OCI-LY7 (cell line): ENCODE measurements at regions not wholly inside any gene's neighbourhood (a gene's known extent, or its start where the extent isn't known, plus 50 kb on each side); places are given as distances from the start of the nearest gene placed in this dataset.

Source experiments
- BruUV-seq: library from RNA; stranded (reverse); fragments of 400-500 nt; replicated peaks from 2 replicates; lab custom pipeline; 2021; lab: Mats Ljungman, UMichigan
- CTCF ChIA-PET: fragments of 300-600 bp; sonication (Branson Sonifier 250); formaldehyde crosslinking; loops from one replicate; lab custom pipeline; 2022; ENCODE audit warnings: antibody characterized with exemption; ENCODE audit not compliant: unreplicated experiment; lab: Charles Lee
- POLR2A ChIA-PET: fragments of 300-600 bp; sonication (Branson Sonifier 250); formaldehyde crosslinking; loops from one replicate; lab custom pipeline; 2022; ENCODE audit warnings: antibody characterized with exemption; lab: Charles Lee
- DNase-seq: peaks from one replicate; pipeline ENCODE4 v3.0.0-alpha.2; 2015; ENCODE audit warnings: low spot score
- H2AFZ ChIP-seq: fragments of 200-600 bp; sonication (generic), shearing (Covaris generic); 2 replicates; pipeline ENCODE4 v1.6.1; 2014; ENCODE audit warnings: mild to moderate bottlenecking, antibody characterized with exemption, low read length, moderate library complexity
- H3K27ac ChIP-seq: fragments of 200-600 bp; sonication (generic); 2 replicates; pipeline ENCODE4 v1.5.1; 2014; ENCODE audit warnings: mixed run types, low read depth, mild to moderate bottlenecking, moderate library complexity, low read length, inconsistent platforms; ENCODE audit not compliant: poor library complexity, severe bottlenecking
- H3K36me3 ChIP-seq: fragments of 200-600 bp; sonication (generic); 2 replicates; pipeline ENCODE4 v1.6.1; 2014; ENCODE audit warnings: mild to moderate bottlenecking, antibody characterized with exemption, low read length, moderate library complexity, mixed read lengths; ENCODE audit not compliant: insufficient read depth
- H3K4me1 ChIP-seq: fragments of 200-600 bp; sonication (generic); 2 replicates; pipeline ENCODE4 v1.5.1; 2014; ENCODE audit warnings: mild to moderate bottlenecking, low read length; ENCODE audit not compliant: insufficient read depth, poor library complexity, severe bottlenecking
- H3K4me2 ChIP-seq: fragments of 200-600 bp; sonication (generic); 2 replicates; pipeline ENCODE4 v1.6.1; 2014; ENCODE audit warnings: mild to moderate bottlenecking, low read length
- H3K4me3 ChIP-seq: fragments of 200-600 bp; sonication (generic); 2 replicates; pipeline ENCODE4 v1.5.1; 2014; ENCODE audit warnings: mild to moderate bottlenecking, low read depth, low read length; ENCODE audit not compliant: poor library complexity, severe bottlenecking
- H3K79me2 ChIP-seq: fragments of 200-600 bp; sonication (generic); 2 replicates; pipeline ENCODE4 v1.6.1; 2016; ENCODE audit warnings: low read depth, mild to moderate bottlenecking, low read length, moderate library complexity, mixed read lengths; ENCODE audit not compliant: insufficient read depth
- H3K9me2 ChIP-seq: fragments of 200-600 bp; sonication (generic); 2 replicates; pipeline ENCODE4 v1.6.1; 2016; ENCODE audit warnings: mild to moderate bottlenecking, low read length, mixed read lengths; ENCODE audit not compliant: insufficient read depth
- H3K9me3 ChIP-seq: fragments of 200-600 bp; sonication (generic); 2 replicates; pipeline ENCODE4 v1.6.1; 2014; ENCODE audit warnings: mild to moderate bottlenecking, mixed run types, low read length, mixed read lengths
- H4K20me1 ChIP-seq: fragments of 200-600 bp; sonication (generic); 2 replicates; pipeline ENCODE4 v1.6.1; 2014; ENCODE audit warnings: mild to moderate bottlenecking, antibody characterized with exemption, low read length, moderate library complexity, mixed read lengths; ENCODE audit not compliant: insufficient read depth
- EZH2phosphoT487 ChIP-seq: fragments of 200-600 bp; sonication (generic); IDR thresholded peaks from 2 replicates; pipeline ENCODE4 v1.6.1; 2018; ENCODE audit warnings: low read depth, borderline replicate concordance, mild to moderate bottlenecking, mixed run types, antibody characterized with exemption, low read length, moderate library complexity, mixed read lengths
- intact Hi-C: fragments of 100-400 bp; cut with micrococcal nuclease; formaldehyde crosslinking; loops from one replicate; pipeline ENCODE4 v1.10.0; 2022; ENCODE audit not compliant: unreplicated experiment
- TF ChIP-seq, protein P1 (sequence below): fragments of 200-600 bp; sonication (generic); conservative IDR thresholded peaks from 2 replicates; pipeline ENCODE4 v1.5.1; 2014; ENCODE audit warnings: mild to moderate bottlenecking, antibody characterized with exemption, low read length, moderate library complexity, mixed read lengths

DNA sequence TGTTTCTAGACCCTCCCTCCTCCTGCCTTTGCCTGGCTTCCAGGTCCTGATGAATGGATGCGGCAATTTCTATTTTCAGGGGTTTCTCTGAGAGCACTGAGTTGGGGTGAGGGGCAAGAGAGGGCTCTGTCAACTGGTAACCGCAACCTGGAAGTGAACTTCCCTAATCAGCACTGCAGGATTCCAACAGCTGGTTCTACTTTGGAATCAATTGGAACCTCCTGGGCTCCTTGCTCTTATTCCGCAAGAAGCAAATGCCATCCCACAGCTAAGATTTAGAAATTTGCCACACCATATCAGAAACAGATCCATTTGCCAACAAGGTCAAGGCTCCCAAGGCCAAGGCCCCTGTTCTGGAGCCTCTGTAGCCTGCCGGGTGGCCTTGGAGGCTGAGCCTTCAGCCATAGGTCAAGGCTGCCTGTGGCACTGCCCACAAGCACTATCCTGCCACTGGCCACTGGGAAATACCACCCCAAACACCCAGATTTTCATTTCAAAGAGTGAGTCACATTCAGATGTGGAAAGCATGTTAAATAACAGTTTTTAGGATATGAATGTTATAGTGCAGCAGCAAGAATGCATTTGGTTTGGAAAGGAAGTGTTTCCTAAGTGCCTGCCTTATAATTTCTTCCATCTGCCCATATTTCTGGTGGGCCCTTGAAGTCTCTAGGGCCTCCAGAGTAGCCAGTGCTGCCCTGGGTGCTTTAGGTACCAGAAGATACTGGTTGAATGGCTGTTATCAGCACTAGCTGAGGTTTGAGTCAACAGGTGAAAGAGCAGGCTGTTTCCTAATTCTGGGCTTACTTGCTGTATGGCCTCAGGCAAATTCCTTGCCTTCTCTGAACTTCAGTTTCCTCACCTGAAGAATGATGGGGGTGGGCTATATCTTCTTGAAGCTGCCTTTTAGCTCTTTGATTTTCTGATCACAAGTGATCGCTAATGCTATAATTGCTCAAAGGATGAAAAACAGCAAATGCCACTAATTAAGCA, 56.3 kb upstream of the JUN start:
- Histone ChIP-seq H2AFZ (no peak overlapping the region), H3K4me1 (no peaks in the 10 kb centered on the region), H3K79me2 (no peaks in the 10 kb centered on the region), H3K9me3 (no peaks in the 10 kb centered on the region), H3K27ac (no peak overlapping the region), H4K20me1 (no peaks in the 10 kb centered on the region), H3K9me2 (no peaks in the 10 kb centered on the region), H3K4me3 (no peak overlapping the region), H3K4me2 (no peak overlapping the region), H3K36me3 (no peaks in the 10 kb centered on the region)
- TF ChIP-seq EZH2phosphoT487: no peak
- TF ChIP-seq, protein P1, sequence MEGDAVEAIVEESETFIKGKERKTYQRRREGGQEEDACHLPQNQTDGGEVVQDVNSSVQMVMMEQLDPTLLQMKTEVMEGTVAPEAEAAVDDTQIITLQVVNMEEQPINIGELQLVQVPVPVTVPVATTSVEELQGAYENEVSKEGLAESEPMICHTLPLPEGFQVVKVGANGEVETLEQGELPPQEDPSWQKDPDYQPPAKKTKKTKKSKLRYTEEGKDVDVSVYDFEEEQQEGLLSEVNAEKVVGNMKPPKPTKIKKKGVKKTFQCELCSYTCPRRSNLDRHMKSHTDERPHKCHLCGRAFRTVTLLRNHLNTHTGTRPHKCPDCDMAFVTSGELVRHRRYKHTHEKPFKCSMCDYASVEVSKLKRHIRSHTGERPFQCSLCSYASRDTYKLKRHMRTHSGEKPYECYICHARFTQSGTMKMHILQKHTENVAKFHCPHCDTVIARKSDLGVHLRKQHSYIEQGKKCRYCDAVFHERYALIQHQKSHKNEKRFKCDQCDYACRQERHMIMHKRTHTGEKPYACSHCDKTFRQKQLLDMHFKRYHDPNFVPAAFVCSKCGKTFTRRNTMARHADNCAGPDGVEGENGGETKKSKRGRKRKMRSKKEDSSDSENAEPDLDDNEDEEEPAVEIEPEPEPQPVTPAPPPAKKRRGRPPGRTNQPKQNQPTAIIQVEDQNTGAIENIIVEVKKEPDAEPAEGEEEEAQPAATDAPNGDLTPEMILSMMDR: no peak
- ChIA-PET POLR2A (interaction anchor here (0.6 to 1.0 kb wide), 2 partner anchors 10 to 128 kb away, joined by 3 to 4 read pairs; no protein-coding TSS in a partner anchor), CTCF (no interaction called here)
- no TSS peak for BruUV-seq
- intact Hi-C loops: no loop called here
- DNase-seq: no peak

- H4K20me1 ChIP-seq: no peaks in the 10 kb centered on the region
- no peaks in the 10 kb centered on the region for H3K9me2 ChIP-seq
- no peak overlapping the region for H3K4me3 ChIP-seq
- H3K4me2 ChIP-seq: no peak overlapping the region
- CTCF ChIA-PET: no interaction called here
- TF ChIP-seq EZH2phosphoT487: no peak
- TF ChIP-seq, protein P1: peak; percentile 70
- no peak overlapping the region for H3K27ac ChIP-seq
- POLR2A ChIA-PET: interaction anchor here (0.6 kb wide), 1 partner anchor 51 kb away, joined by 4 read pairs; no protein-coding TSS in a partner anchor
- intact Hi-C loops: no loop called here
- DNase-seq: peak; percentile 23
- no peaks in the 10 kb centered on the region for H3K9me3 ChIP-seq
- no peaks in the 10 kb centered on the region for H3K4me1 ChIP-seq
- no peak overlapping the region for H2AFZ ChIP-seq
- no TSS peak for BruUV-seq
- H3K36me3 ChIP-seq: no peaks in the 10 kb centered on the region
- H3K79me2 ChIP-seq: no peaks in the 10 kb centered on the region
Measured at GRCh38 chr1:58841455-58841854, 57.6 kb upstream of the JUN start.

DNA sequence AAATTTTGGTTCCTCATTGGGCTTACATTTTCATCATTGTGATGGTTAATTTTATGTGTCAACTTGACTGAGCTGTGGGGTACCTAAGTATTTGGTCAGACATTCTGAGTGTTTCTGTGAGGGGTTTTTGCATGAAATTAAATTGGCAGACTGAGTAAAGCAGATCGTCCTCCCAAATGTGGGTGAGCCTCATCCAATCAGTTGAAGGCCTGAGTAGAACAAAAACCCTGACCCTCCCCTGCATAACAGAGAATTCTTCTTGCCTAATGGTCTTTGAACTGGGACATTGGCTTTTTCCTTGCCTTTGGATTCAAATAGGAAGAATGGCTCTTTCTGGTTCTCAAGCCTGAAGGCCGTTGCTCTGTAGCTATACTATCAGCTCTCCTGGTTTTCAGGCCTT, 59.1 kb upstream of the JUN start:
- Histone ChIP-seq H3K9me3 (no peaks in the 10 kb centered on the region), H3K4me2 (no peak overlapping the region), H3K4me3 (no peak overlapping the region), H3K36me3 (no peaks in the 10 kb centered on the region), H4K20me1 (no peaks in the 10 kb centered on the region), H3K9me2 (no peaks in the 10 kb centered on the region), H3K4me1 (no peaks in the 10 kb centered on the region), H3K27ac (no peak overlapping the region), H3K79me2 (no peaks in the 10 kb centered on the region), H2AFZ (no peak overlapping the region)
- no TSS peak for BruUV-seq
- no peak for TF ChIP-seq EZH2phosphoT487
- TF ChIP-seq, protein P1: no peak
- intact Hi-C loops: no loop called here
- DNase-seq: no peak
- ChIA-PET POLR2A (interaction anchor here (0.6 kb wide), 2 partner anchors 18 to 1613 kb away, joined by 3 read pairs; no protein-coding TSS in a partner anchor), CTCF (no interaction called here)
